ENCODE measurements at regions not wholly inside any gene's neighbourhood (a gene's known extent, or its start where the extent isn't known, plus 50 kb on each side); places are given as distances from the start of the nearest gene placed in this dataset.

DNA sequence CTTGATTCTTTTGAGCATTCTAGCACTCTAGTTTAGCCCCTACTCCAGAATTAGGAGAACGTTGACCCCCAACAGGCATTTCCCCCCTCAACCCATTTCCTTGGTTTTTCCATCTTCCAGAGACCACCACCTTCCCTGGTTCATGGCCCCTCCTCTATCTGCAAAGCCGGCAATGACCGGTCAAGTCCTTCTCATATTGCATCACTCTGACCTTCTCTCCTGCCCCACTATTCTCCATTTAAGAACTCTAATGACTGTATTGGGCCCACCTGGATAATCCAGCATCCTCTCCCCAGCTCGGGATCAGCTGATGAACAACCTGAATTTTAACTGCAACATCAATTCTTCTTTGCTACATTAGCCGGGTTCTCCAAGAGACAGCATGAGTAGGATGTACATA lies 437.4 kb downstream of the NPHP4 start:
- TF ChIP-seq SMC3 (conservative IDR thresholded peaks at IDR 0.05; ENCODE audit: poor library complexity) = no peak
- no peak for TF ChIP-seq EP300 (conservative IDR thresholded peaks at IDR 0.05; ENCODE audit: poor library complexity, severe bottlenecking)
- no peak for TF ChIP-seq REST (IDR thresholded peaks at IDR 0.05; ENCODE audit: borderline replicate concordance)
- no peak for TF ChIP-seq MXI1 (conservative IDR thresholded peaks at IDR 0.05; ENCODE audit: poor library complexity, severe bottlenecking)
- TF ChIP-seq, protein P1, sequence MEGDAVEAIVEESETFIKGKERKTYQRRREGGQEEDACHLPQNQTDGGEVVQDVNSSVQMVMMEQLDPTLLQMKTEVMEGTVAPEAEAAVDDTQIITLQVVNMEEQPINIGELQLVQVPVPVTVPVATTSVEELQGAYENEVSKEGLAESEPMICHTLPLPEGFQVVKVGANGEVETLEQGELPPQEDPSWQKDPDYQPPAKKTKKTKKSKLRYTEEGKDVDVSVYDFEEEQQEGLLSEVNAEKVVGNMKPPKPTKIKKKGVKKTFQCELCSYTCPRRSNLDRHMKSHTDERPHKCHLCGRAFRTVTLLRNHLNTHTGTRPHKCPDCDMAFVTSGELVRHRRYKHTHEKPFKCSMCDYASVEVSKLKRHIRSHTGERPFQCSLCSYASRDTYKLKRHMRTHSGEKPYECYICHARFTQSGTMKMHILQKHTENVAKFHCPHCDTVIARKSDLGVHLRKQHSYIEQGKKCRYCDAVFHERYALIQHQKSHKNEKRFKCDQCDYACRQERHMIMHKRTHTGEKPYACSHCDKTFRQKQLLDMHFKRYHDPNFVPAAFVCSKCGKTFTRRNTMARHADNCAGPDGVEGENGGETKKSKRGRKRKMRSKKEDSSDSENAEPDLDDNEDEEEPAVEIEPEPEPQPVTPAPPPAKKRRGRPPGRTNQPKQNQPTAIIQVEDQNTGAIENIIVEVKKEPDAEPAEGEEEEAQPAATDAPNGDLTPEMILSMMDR (IDR thresholded peaks at IDR 0.05; ENCODE audit: poor library complexity, severe bottlenecking) = no peak
- TF ChIP-seq RAD21 (conservative IDR thresholded peaks at IDR 0.05) = no peak
- TF ChIP-seq TAF1 (IDR thresholded peaks at IDR 0.05; ENCODE audit: low read depth) = no peak
- TF ChIP-seq EZH2 (IDR thresholded peaks at IDR 0.05; ENCODE audit: borderline replicate concordance, insufficient read depth, low read length, poor library complexity, severe bottlenecking) = no peak
- TF ChIP-seq POLR2AphosphoS5 (IDR thresholded peaks at IDR 0.05) = no peak
- no peak overlapping the region for H3K9ac ChIP-seq (ENCODE audit: low read length)
- H3K79me2 ChIP-seq (replicated peaks; ENCODE audit: insufficient read depth, low read length) = no peaks in the 10 kb centered on the region
- H2AFZ ChIP-seq (ENCODE audit: low read depth, low read length) = no peak overlapping the region
- H3K36me3 ChIP-seq (ENCODE audit: insufficient read depth, low read length) = no peaks in the 10 kb centered on the region
- H3K9me3 ChIP-seq (ENCODE audit: low read length) = no peaks in the 10 kb centered on the region
- H3K27ac ChIP-seq (ENCODE audit: low read length) = no peak overlapping the region
- H3K9me2 ChIP-seq (ENCODE audit: insufficient read depth, low read length) = no peaks in the 10 kb centered on the region
- no peaks in the 10 kb centered on the region for H3F3A ChIP-seq (ENCODE audit: insufficient read depth, low read length, poor library complexity, severe bottlenecking)
- no peak overlapping the region for H3K4me3 ChIP-seq (ENCODE audit: low read length)
- H3K4me2 ChIP-seq (ENCODE audit: low read length) = no peak overlapping the region
- no peaks in the 10 kb centered on the region for H4K20me1 ChIP-seq (ENCODE audit: insufficient read depth)
- no peaks in the 10 kb centered on the region for H3K27me3 ChIP-seq (ENCODE audit: insufficient read depth, low read depth, low read length)

- H4K20me1 ChIP-seq (ENCODE audit: insufficient read depth) = no peaks in the 10 kb centered on the region
Observed at GRCh38 chr1:5554111-5554510, 438.1 kb downstream of the NPHP4 start.

More at GRCh38 chr1:5554111-5554510, 438.1 kb downstream of the NPHP4 start:
- no peak for TF ChIP-seq TAF1 (IDR thresholded peaks at IDR 0.05; ENCODE audit: low read depth)
- TF ChIP-seq EZH2 (IDR thresholded peaks at IDR 0.05; ENCODE audit: borderline replicate concordance, insufficient read depth, low read length, poor library complexity, severe bottlenecking) = no peak
- Histone ChIP-seq H3F3A (ENCODE audit: insufficient read depth, low read length, poor library complexity, severe bottlenecking) (no peaks in the 10 kb centered on the region), H3K4me2 (ENCODE audit: low read length) (no peak overlapping the region), H3K9me3 (ENCODE audit: low read length) (no peaks in the 10 kb centered on the region), H3K27me3 (ENCODE audit: insufficient read depth, low read depth, low read length) (no peaks in the 10 kb centered on the region), H2AFZ (ENCODE audit: low read depth, low read length) (no peak overlapping the region), H3K4me3 (ENCODE audit: low read length) (no peak overlapping the region), H3K36me3 (ENCODE audit: insufficient read depth, low read length) (no peaks in the 10 kb centered on the region), H3K9me2 (ENCODE audit: insufficient read depth, low read length) (no peaks in the 10 kb centered on the region), H3K79me2 (replicated peaks; ENCODE audit: insufficient read depth, low read length) (no peaks in the 10 kb centered on the region), H3K9ac (ENCODE audit: low read length) (no peak overlapping the region), H3K27ac (ENCODE audit: low read length) (no peak overlapping the region)
